Panc1 (cell line): ENCODE measurements at regions not wholly inside any gene's neighbourhood (a gene's known extent, or its start where the extent isn't known, plus 50 kb on each side); places are given as distances from the start of the nearest gene placed in this dataset.

Source experiments
- CTCF ChIP-seq: fragments of 450-650 bp; IDR thresholded peaks from 2 replicates; pipeline ENCODE4 v1.5.1; 2017; ENCODE audit warnings: mild to moderate bottlenecking
- SIN3A ChIP-seq: IDR thresholded peaks from 2 replicates; pipeline ENCODE4 v1.6.1; 2012; ENCODE audit warnings: low read depth, mild to moderate bottlenecking, low read length, moderate library complexity, borderline replicate concordance; ENCODE audit not compliant: insufficient read depth

- TF ChIP-seq CTCF (no peak), SIN3A (no peak)
These were observed 225.7 kb upstream of the SULF2 start for GRCh38 chr20:48011025-48011424.
